Neural crest cell (in vitro differentiated cells): ENCODE measurements at regions not wholly inside any gene's neighbourhood (a gene's known extent, or its start where the extent isn't known, plus 50 kb on each side); places are given as distances from the start of the nearest gene placed in this dataset.
A peak's percentile ranks its signal among the peaks of the same experiment; 100 is the strongest.

Experiments used
- DNase-seq: peaks from one replicate; pipeline ENCODE4 v3.0.0; 2021; ENCODE audit warnings: low read depth, mixed read lengths, low spot score
- H3K27ac Mint-ChIP-seq: one replicate; pipeline ENCODE4 v1.8.0; 2021; ENCODE audit warnings: mild to moderate bottlenecking, mixed read lengths; ENCODE audit not compliant: unreplicated experiment
- H3K27me3 Mint-ChIP-seq: 2 replicates; pipeline ENCODE4 v1.8.0; 2021; ENCODE audit warnings: low read depth, mild to moderate bottlenecking, mixed read lengths
- H3K36me3 Mint-ChIP-seq: 2 replicates; pipeline ENCODE4 v1.8.0; 2021; ENCODE audit warnings: low read depth, mild to moderate bottlenecking, mixed read lengths
- H3K4me1 Mint-ChIP-seq: 2 replicates; pipeline ENCODE4 v1.8.0; 2021; ENCODE audit warnings: mixed read lengths
- H3K4me3 Mint-ChIP-seq: one replicate; pipeline ENCODE4 v1.8.0; 2021; ENCODE audit warnings: mild to moderate bottlenecking, mixed read lengths
- H3K9me3 Mint-ChIP-seq: 2 replicates; pipeline ENCODE4 v1.8.0; 2021; ENCODE audit warnings: mixed read lengths
- CTCF ChIP-seq: fragments of 200-600 bp; sonication (generic); conservative IDR thresholded peaks from 2 replicates; pipeline ENCODE4 v1.5.0; 2021; ENCODE audit warnings: antibody characterized with exemption, mild to moderate bottlenecking

GRCh38 chr2:129879614-129880180 is 99.8 kb upstream of the RAB6C start:
- H3K4me3 Mint-ChIP-seq, result peak overlapping the region; percentile 89

GRCh38 chr2:129880309-129880708 is 99.2 kb upstream of the RAB6C start:
- H3K4me1 Mint-ChIP-seq, result peaks cover 14% of the 10 kb centered on the region

More at GRCh38 chr2:129879614-129880180, 99.8 kb upstream of the RAB6C start:
- no peaks in the 10 kb centered on the region for H3K36me3 Mint-ChIP-seq
- no peak overlapping the region for H3K27ac Mint-ChIP-seq
- no peaks in the 10 kb centered on the region for H3K9me3 Mint-ChIP-seq
- TF ChIP-seq CTCF, result no peak
- H3K27me3 Mint-ChIP-seq, result no peaks in the 10 kb centered on the region
- DNase-seq, result no peak
- H3K4me1 Mint-ChIP-seq, result peaks cover 14% of the 10 kb centered on the region

GRCh38 chr2:129880971-129881370 is 98.5 kb upstream of the RAB6C start:
- peaks cover 14% of the 10 kb centered on the region for H3K4me1 Mint-ChIP-seq
- no peaks in the 10 kb centered on the region for H3K36me3 Mint-ChIP-seq
- no peak for DNase-seq
- no peak overlapping the region for H3K27ac Mint-ChIP-seq
- no peak for TF ChIP-seq CTCF
- no peaks in the 10 kb centered on the region for H3K9me3 Mint-ChIP-seq
- H3K27me3 Mint-ChIP-seq, result no peaks in the 10 kb centered on the region
- no peak overlapping the region for H3K4me3 Mint-ChIP-seq

More at GRCh38 chr2:129880309-129880708, 99.2 kb upstream of the RAB6C start:
- Mint-ChIP-seq H3K27me3 (no peaks in the 10 kb centered on the region), H3K4me3 (no peak overlapping the region), H3K36me3 (no peaks in the 10 kb centered on the region), H3K27ac (no peak overlapping the region), H3K9me3 (no peaks in the 10 kb centered on the region)
- DNase-seq, result no peak
- TF ChIP-seq CTCF, result no peak

GRCh38 chr2:129881786-129882396 is 97.6 kb upstream of the RAB6C start:
- no peak for DNase-seq
- no peak for TF ChIP-seq CTCF
- Mint-ChIP-seq H3K9me3 (no peaks in the 10 kb centered on the region), H3K27ac (peak overlapping the region; percentile 91), H3K36me3 (no peaks in the 10 kb centered on the region), H3K4me3 (no peak overlapping the region), H3K27me3 (no peaks in the 10 kb centered on the region), H3K4me1 (peaks cover 10% of the 10 kb centered on the region)

- H3K27ac Mint-ChIP-seq, result no peak overlapping the region
- H3K27me3 Mint-ChIP-seq, result no peaks in the 10 kb centered on the region
- TF ChIP-seq CTCF, result no peak
- no peak for DNase-seq
- peaks cover 8% of the 10 kb centered on the region for H3K4me1 Mint-ChIP-seq
- H3K9me3 Mint-ChIP-seq, result no peaks in the 10 kb centered on the region
- H3K36me3 Mint-ChIP-seq, result no peaks in the 10 kb centered on the region
- H3K4me3 Mint-ChIP-seq, result no peak overlapping the region
Measured at GRCh38 chr2:129882476-129882875, 97.0 kb upstream of the RAB6C start.
